IMR-90 (cell line): ENCODE measurements at regions not wholly inside any gene's neighbourhood (a gene's known extent, or its start where the extent isn't known, plus 50 kb on each side); places are given as distances from the start of the nearest gene placed in this dataset.

Experiments
- ATAC-seq: fragments of 200-7000 bp; cut with Tn5 transposase; 2 replicates; pipeline ENCODE4 v1.9.1; 2020; ENCODE audit warnings: low read depth, mild to moderate bottlenecking, moderate library complexity
- BruUV-seq: library from RNA; stranded (reverse); fragments of 400-500 nt; replicated peaks from 2 replicates; lab custom pipeline; 2021; lab: Mats Ljungman, UMichigan
- CTCF ChIA-PET: fragments of 300-600 bp; formaldehyde crosslinking; extraction: SDS; loops from one replicate; lab custom pipeline; 2021; ENCODE audit warnings: antibody characterized with exemption; lab: Yijun Ruan, JAX
- POLR2A ChIA-PET: fragments of 300-600 bp; sonication (Branson Sonifier 250); formaldehyde crosslinking; loops from one replicate; lab custom pipeline; 2022; ENCODE audit warnings: antibody characterized with exemption; ENCODE audit not compliant: unreplicated experiment; lab: Charles Lee
- DNase-seq: peaks from one replicate; pipeline ENCODE4 v3.0.0; 2013
- H2AFZ ChIP-seq: replicated peaks from 2 replicates; pipeline ENCODE3; 2013; ENCODE audit warnings: low read length, mild to moderate bottlenecking; ENCODE audit not compliant: poor library complexity
- H2AK5ac ChIP-seq: 2 replicates; pipeline ENCODE4 v1.6.1; 2013; ENCODE audit warnings: low read depth, low read length, inconsistent platforms
- H2AK9ac ChIP-seq: replicated peaks from 2 replicates; pipeline ENCODE3; 2013; ENCODE audit warnings: mild to moderate bottlenecking, low read depth, low read length, moderate library complexity; ENCODE audit not compliant: poor library complexity
- H2BK120ac ChIP-seq: 2 replicates; pipeline ENCODE4 v1.6.1; 2013; ENCODE audit warnings: low read depth, low read length, inconsistent platforms
- H2BK15ac ChIP-seq: 3 replicates; pipeline ENCODE4 v1.6.1; 2013; ENCODE audit warnings: low read depth, low read length, inconsistent platforms
- H2BK20ac ChIP-seq: 2 replicates; pipeline ENCODE4 v1.6.1; 2013; ENCODE audit warnings: low read depth, mild to moderate bottlenecking, inconsistent platforms, low read length, moderate library complexity
- H2BK5ac ChIP-seq: 2 replicates; pipeline ENCODE4 v1.6.1; 2013; ENCODE audit warnings: mild to moderate bottlenecking, low read depth, low read length, inconsistent platforms; ENCODE audit not compliant: poor library complexity, severe bottlenecking
- H3K14ac ChIP-seq: replicated peaks from 2 replicates; pipeline ENCODE4 v1.6.1; 2013; ENCODE audit warnings: low read depth, low read length, inconsistent platforms
- H3K18ac ChIP-seq: 2 replicates; pipeline ENCODE4 v1.6.1; 2013; ENCODE audit warnings: low read depth, low read length, control low read depth
- H3K23ac ChIP-seq: 2 replicates; pipeline ENCODE4 v1.6.1; 2013; ENCODE audit warnings: low read depth, low read length, inconsistent platforms
- H3K27ac ChIP-seq: 2 replicates; pipeline ENCODE4 v1.5.1; 2013; ENCODE audit warnings: mild to moderate bottlenecking, control low read depth, low read length; ENCODE audit not compliant: insufficient read depth
- H3K27me3 ChIP-seq: 2 replicates; pipeline ENCODE4 v1.6.1; 2013; ENCODE audit warnings: low read length; ENCODE audit not compliant: control insufficient read depth, insufficient read depth
- H3K36me3 ChIP-seq: 2 replicates; pipeline ENCODE4 v1.6.1; 2013; ENCODE audit warnings: low read length, mixed read lengths; ENCODE audit not compliant: control insufficient read depth, insufficient read depth
- H3K4ac ChIP-seq: 2 replicates; pipeline ENCODE4 v1.6.1; 2013; ENCODE audit warnings: low read depth, low read length, inconsistent platforms
- H3K4me1 ChIP-seq: 2 replicates; pipeline ENCODE4 v1.6.1; 2013; ENCODE audit warnings: low read length, mixed read lengths; ENCODE audit not compliant: control insufficient read depth, insufficient read depth
- H3K4me2 ChIP-seq: 2 replicates; pipeline ENCODE4 v1.6.1; 2013; ENCODE audit warnings: low read depth, mild to moderate bottlenecking, control low read depth, low read length, moderate library complexity
- H3K4me3 ChIP-seq: 2 replicates; pipeline ENCODE4 v1.5.1; 2013; ENCODE audit warnings: low read depth, mild to moderate bottlenecking, control low read depth, low read length, moderate library complexity; ENCODE audit not compliant: insufficient read depth
- H3K56ac ChIP-seq: 2 replicates; pipeline ENCODE4 v1.6.1; 2013; ENCODE audit warnings: low read length, inconsistent platforms; ENCODE audit not compliant: insufficient read depth; ENCODE audit errors: extremely low read depth
- H3K79me1 ChIP-seq, 2 experiments: 2 replicates each; pipeline ENCODE4 v1.6.1; 2013; ENCODE audit warnings: low read length in 2 of 2, inconsistent platforms in 1 of 2, low read depth in 1 of 2
- H3K9ac ChIP-seq: 2 replicates; pipeline ENCODE4 v1.6.1; 2013; ENCODE audit warnings: low read depth, low read length, control low read depth
- H3K9me1 ChIP-seq: 2 replicates; pipeline ENCODE4 v1.6.1; 2013; ENCODE audit warnings: low read length, inconsistent platforms; ENCODE audit not compliant: insufficient read depth
- H3K9me3 ChIP-seq: 2 replicates; pipeline ENCODE4 v1.6.1; 2013; ENCODE audit warnings: low read length; ENCODE audit not compliant: control insufficient read depth, insufficient read depth
- H4K20me1 ChIP-seq: 2 replicates; pipeline ENCODE4 v1.6.1; 2013; ENCODE audit warnings: low read length, inconsistent platforms; ENCODE audit not compliant: insufficient read depth
- H4K5ac ChIP-seq: 2 replicates; pipeline ENCODE4 v1.6.1; 2013; ENCODE audit warnings: mild to moderate bottlenecking, low read depth, low read length, control low read depth
- H4K8ac ChIP-seq, 2 experiments: 2 replicates each; pipeline ENCODE4 v1.6.1; 2013; ENCODE audit warnings: low read depth in 2 of 2, low read length in 2 of 2, control low read depth in 1 of 2, inconsistent platforms in 1 of 2
- H4K91ac ChIP-seq: 2 replicates; pipeline ENCODE4 v1.6.1; 2013; ENCODE audit warnings: low read depth, low read length, inconsistent platforms; ENCODE audit not compliant: insufficient read depth
- CEBPB ChIP-seq: IDR thresholded peaks from 2 replicates; pipeline ENCODE4 v1.6.1; 2012; ENCODE audit warnings: low read depth, low read length, improper control_type of control experiment
- MXI1 ChIP-seq: IDR thresholded peaks from 2 replicates; pipeline ENCODE4 v1.6.1; 2012; ENCODE audit warnings: low read depth, mild to moderate bottlenecking, low read length, moderate library complexity, borderline replicate concordance
- WGBS, 2 experiments: methylation state at CpG; one replicate each; pipeline versions ENCODE4 v1.1.5 to v1.1.7; 2013; ENCODE audit warnings: missing lambda C conversion rate in 2 of 2; ENCODE audit not compliant: insufficient read length in 1 of 2; ENCODE audit errors: extremely low coverage in 2 of 2; 5-methylcytosine and 5-hydroxymethylcytosine counted together
- dilution Hi-C: fragments of 300-500 bp; cut with HindIII; formaldehyde crosslinking; loops from one replicate; pipeline ENCODE4 v1.14.3; 2018; ENCODE audit warnings: low sequenced_read_pairs; ENCODE audit not compliant: unreplicated experiment
- in situ Hi-C: fragments of 300-500 bp; cut with MboI; formaldehyde crosslinking; loops from 3 replicates; pipeline ENCODE4 v1.14.3; 2019; ENCODE audit warnings: low sequenced_read_pairs, inconsistent platforms, mixed read lengths
- intact Hi-C: fragments of 100-400 bp; cut with micrococcal nuclease; formaldehyde crosslinking; loops from 2 replicates; pipeline ENCODE4 v1.10.0; 2022

DNA sequence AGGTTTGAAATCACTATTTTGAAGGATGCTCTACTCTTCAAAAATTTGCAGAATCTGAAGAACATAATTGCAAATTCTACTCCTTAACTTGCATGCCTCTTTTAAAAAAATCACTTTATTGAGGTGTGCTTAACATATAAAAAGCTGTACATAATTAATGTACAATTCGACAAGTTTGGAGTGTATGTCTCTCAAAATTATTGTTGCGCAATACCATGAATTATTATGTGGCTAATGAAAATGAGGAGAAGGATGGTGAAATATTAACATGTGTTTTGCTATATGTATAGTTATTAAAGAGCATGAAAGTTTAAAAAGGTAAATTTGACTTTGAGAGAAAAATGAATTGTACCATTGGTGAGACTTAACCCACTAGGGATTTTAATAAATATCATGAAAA lies 187.2 kb upstream of the MALRD1 start:
- no TSS peak for BruUV-seq
- no peak overlapping the region for H2BK20ac ChIP-seq
- H3K56ac ChIP-seq: no peak overlapping the region
- intact Hi-C loops (no loop called here), in situ Hi-C loops (no loop called here), dilution Hi-C loops (no loop called here)
- no peak overlapping the region for H3K23ac ChIP-seq
- H2BK120ac ChIP-seq: no peak overlapping the region
- TF ChIP-seq CEBPB (peak; percentile 97), MXI1 (no peak)
- H2AK5ac ChIP-seq: no peak overlapping the region
- WGBS, 2 experiments: no CpG with 5 or more reads among the region's 2 CpGs
- no peaks in the 10 kb centered on the region for H3K4me1 ChIP-seq
- H3K9me3 ChIP-seq: no peaks in the 10 kb centered on the region
- no peak overlapping the region for H3K9ac ChIP-seq
- no peak overlapping the region for H2BK15ac ChIP-seq
- H3K4me3 ChIP-seq: no peak overlapping the region
- H4K8ac ChIP-seq: no peak overlapping the region
- H3K4me2 ChIP-seq: no peak overlapping the region
- no peaks in the 10 kb centered on the region for H3K79me1 ChIP-seq
- H2AK9ac ChIP-seq: no peak overlapping the region
- ATAC-seq: no peak
- no peaks in the 10 kb centered on the region for H4K20me1 ChIP-seq
- H3K27me3 ChIP-seq: no peaks in the 10 kb centered on the region
- CTCF ChIA-PET: no interaction called here
- H3K14ac ChIP-seq: no peak overlapping the region
- DNase-seq: no peak
- H2AFZ ChIP-seq: no peak overlapping the region
- H2BK5ac ChIP-seq: no peak overlapping the region
- POLR2A ChIA-PET: no interaction called here
- H3K36me3 ChIP-seq: no peaks in the 10 kb centered on the region
- H4K5ac ChIP-seq: no peak overlapping the region
- H4K91ac ChIP-seq: no peak overlapping the region
- H3K18ac ChIP-seq: no peak overlapping the region
- H3K27ac ChIP-seq: no peak overlapping the region
- no peak overlapping the region for H3K4ac ChIP-seq
- no peaks in the 10 kb centered on the region for H3K9me1 ChIP-seq
